Endodermal cell (in vitro differentiated cells): ENCODE measurements at regions not wholly inside any gene's neighbourhood (a gene's known extent, or its start where the extent isn't known, plus 50 kb on each side); places are given as distances from the start of the nearest gene placed in this dataset.

Experiments used
- DNase-seq: peaks from one replicate; pipeline ENCODE4 v3.0.0-alpha.2; 2017
- H3K27ac ChIP-seq: 2 replicates; pipeline ENCODE4 v1.5.1; 2013; ENCODE audit warnings: mild to moderate bottlenecking, low read depth, low read length, moderate library complexity
- H3K27me3 ChIP-seq: 2 replicates; pipeline ENCODE4 v1.6.1; 2013; ENCODE audit warnings: mild to moderate bottlenecking, low read length, moderate library complexity; ENCODE audit not compliant: insufficient read depth, control insufficient read depth, poor library complexity, severe bottlenecking
- H3K36me3 ChIP-seq: 2 replicates; pipeline ENCODE4 v1.7.0; 2013; ENCODE audit warnings: mild to moderate bottlenecking, low read length, moderate library complexity; ENCODE audit not compliant: control insufficient read depth, insufficient read depth
- H3K4me1 ChIP-seq: one replicate; pipeline ENCODE4 v1.7.0; 2013; ENCODE audit warnings: low read length; ENCODE audit not compliant: control insufficient read depth, insufficient read depth
- H3K4me3 ChIP-seq: 2 replicates; pipeline ENCODE4 v1.5.1; 2013; ENCODE audit warnings: mild to moderate bottlenecking, low read length, moderate library complexity
- H3K9ac ChIP-seq: 2 replicates; pipeline ENCODE4 v1.6.1; 2013; ENCODE audit warnings: mild to moderate bottlenecking, low read length, moderate library complexity; ENCODE audit not compliant: poor library complexity, severe bottlenecking; ENCODE audit errors: extremely low read depth
- H3K9me3 ChIP-seq: 2 replicates; pipeline ENCODE4 v1.6.1; 2013; ENCODE audit warnings: mild to moderate bottlenecking, low read length, moderate library complexity; ENCODE audit not compliant: control insufficient read depth
- H3K27ac Mint-ChIP-seq: 2 replicates; pipeline ENCODE4 v1.8.0; 2020; ENCODE audit warnings: mixed read lengths
- H3K27me3 Mint-ChIP-seq: 2 replicates; pipeline ENCODE4 v1.8.0; 2021; ENCODE audit warnings: mild to moderate bottlenecking, mixed read lengths; ENCODE audit not compliant: insufficient read depth
- H3K36me3 Mint-ChIP-seq: 2 replicates; pipeline ENCODE4 v1.8.0; 2020; ENCODE audit warnings: low read depth, mixed read lengths
- H3K4me1 Mint-ChIP-seq: 2 replicates; pipeline ENCODE4 v1.8.0; 2020; ENCODE audit warnings: mixed read lengths
- H3K4me3 Mint-ChIP-seq: 2 replicates; pipeline ENCODE4 v1.8.0; 2020; ENCODE audit warnings: mild to moderate bottlenecking, moderate library complexity, mixed read lengths
- H3K9me3 Mint-ChIP-seq: 2 replicates; pipeline ENCODE4 v1.8.0; 2020; ENCODE audit warnings: mild to moderate bottlenecking, mixed read lengths
- WGBS, 2 experiments: methylation state at CpG; one replicate each; pipeline versions ENCODE4 v1.1.5 to v1.1.7; 2013; ENCODE audit warnings: missing lambda C conversion rate in 2 of 2, mixed read lengths in 1 of 2; ENCODE audit not compliant: insufficient coverage in 1 of 2, insufficient read length in 1 of 2; 5-methylcytosine and 5-hydroxymethylcytosine counted together
- TF ChIP-seq, protein P1 (sequence below): fragments of 200-600 bp; sonication (generic); conservative IDR thresholded peaks from 2 replicates; pipeline ENCODE4 v1.5.0; 2021; ENCODE audit warnings: antibody characterized with exemption, mild to moderate bottlenecking

- Histone ChIP-seq H3K4me3 (no peak overlapping the region), H3K27ac (peak overlapping the region; percentile 16), H3K9me3 (peaks cover 18% of the 10 kb centered on the region), H3K36me3 (no peaks in the 10 kb centered on the region), H3K9ac (no peak overlapping the region), H3K27me3 (no peaks in the 10 kb centered on the region), H3K4me1 (peaks cover 12% of the 10 kb centered on the region)
- TF ChIP-seq, protein P1, sequence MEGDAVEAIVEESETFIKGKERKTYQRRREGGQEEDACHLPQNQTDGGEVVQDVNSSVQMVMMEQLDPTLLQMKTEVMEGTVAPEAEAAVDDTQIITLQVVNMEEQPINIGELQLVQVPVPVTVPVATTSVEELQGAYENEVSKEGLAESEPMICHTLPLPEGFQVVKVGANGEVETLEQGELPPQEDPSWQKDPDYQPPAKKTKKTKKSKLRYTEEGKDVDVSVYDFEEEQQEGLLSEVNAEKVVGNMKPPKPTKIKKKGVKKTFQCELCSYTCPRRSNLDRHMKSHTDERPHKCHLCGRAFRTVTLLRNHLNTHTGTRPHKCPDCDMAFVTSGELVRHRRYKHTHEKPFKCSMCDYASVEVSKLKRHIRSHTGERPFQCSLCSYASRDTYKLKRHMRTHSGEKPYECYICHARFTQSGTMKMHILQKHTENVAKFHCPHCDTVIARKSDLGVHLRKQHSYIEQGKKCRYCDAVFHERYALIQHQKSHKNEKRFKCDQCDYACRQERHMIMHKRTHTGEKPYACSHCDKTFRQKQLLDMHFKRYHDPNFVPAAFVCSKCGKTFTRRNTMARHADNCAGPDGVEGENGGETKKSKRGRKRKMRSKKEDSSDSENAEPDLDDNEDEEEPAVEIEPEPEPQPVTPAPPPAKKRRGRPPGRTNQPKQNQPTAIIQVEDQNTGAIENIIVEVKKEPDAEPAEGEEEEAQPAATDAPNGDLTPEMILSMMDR, result peak; percentile 30
- Mint-ChIP-seq H3K36me3 (peaks cover 3% of the 10 kb centered on the region), H3K4me3 (no peak overlapping the region), H3K27me3 (no peaks in the 10 kb centered on the region), H3K4me1 (peaks cover 34% of the 10 kb centered on the region), H3K27ac (no peak overlapping the region), H3K9me3 (peaks cover 18% of the 10 kb centered on the region)
- DNase-seq, result no peak
- 78 to 86% methylated on average over 1 to 6 of the region's 6 CpGs for WGBS, 2 experiments
Observed at GRCh38 chr3:150216041-150216811, 191.9 kb upstream of the TSC22D2 start.

GRCh38 chr3:150215616-150216015 is 192.5 kb upstream of the TSC22D2 start:
- no peaks in the 10 kb centered on the region for H3K27me3 ChIP-seq
- peaks cover 36% of the 10 kb centered on the region for H3K4me1 Mint-ChIP-seq
- no peaks in the 10 kb centered on the region for H3K27me3 Mint-ChIP-seq
- peaks cover 3% of the 10 kb centered on the region for H3K36me3 Mint-ChIP-seq
- H3K9me3 Mint-ChIP-seq, result peaks cover 18% of the 10 kb centered on the region
- H3K27ac Mint-ChIP-seq, result no peak overlapping the region
- DNase-seq, result no peak
- TF ChIP-seq, protein P1, result no peak
- H3K27ac ChIP-seq, result no peak overlapping the region
- H3K4me3 ChIP-seq, result no peak overlapping the region
- H3K9me3 ChIP-seq, result peaks cover 18% of the 10 kb centered on the region
- 90% methylated on average over 2 of the region's 2 CpGs; no CpG with 5 or more reads in 1 of the 2 experiments for WGBS, 2 experiments
- peaks cover 10% of the 10 kb centered on the region for H3K4me1 ChIP-seq
- no peak overlapping the region for H3K4me3 Mint-ChIP-seq
- no peaks in the 10 kb centered on the region for H3K36me3 ChIP-seq
- no peak overlapping the region for H3K9ac ChIP-seq

DNA sequence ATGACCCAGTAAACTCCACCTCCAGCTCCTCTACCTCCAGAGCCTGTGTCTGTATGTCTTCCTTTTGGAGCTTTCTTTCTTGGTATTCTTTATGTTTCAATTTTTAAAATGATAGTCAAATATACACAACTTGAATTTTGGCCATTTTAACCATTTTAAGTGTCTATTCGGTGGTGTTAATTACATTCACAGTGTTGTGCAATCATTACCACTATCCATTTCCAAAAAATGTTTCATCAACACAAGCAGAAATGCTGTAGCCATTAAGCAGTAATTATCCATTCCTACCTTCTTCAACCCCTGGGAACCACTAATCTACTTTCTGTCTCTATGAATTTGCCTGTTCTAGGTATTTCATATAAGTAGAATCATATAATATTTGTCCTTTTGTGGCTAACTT is 194.5 kb upstream of the TSC22D2 start:
- H3K27ac ChIP-seq, result no peak overlapping the region
- peaks cover 3% of the 10 kb centered on the region for H3K36me3 Mint-ChIP-seq
- H3K27ac Mint-ChIP-seq, result no peak overlapping the region
- 97% methylated on average over 1 of the region's 1 CpG; no CpG with 5 or more reads in 1 of the 2 experiments for WGBS, 2 experiments
- no peaks in the 10 kb centered on the region for H3K27me3 Mint-ChIP-seq
- H3K9me3 Mint-ChIP-seq, result peaks cover 24% of the 10 kb centered on the region
- no peak overlapping the region for H3K4me3 ChIP-seq
- H3K9me3 ChIP-seq, result peaks cover 29% of the 10 kb centered on the region
- H3K4me1 Mint-ChIP-seq, result peaks cover 39% of the 10 kb centered on the region
- peaks cover 4% of the 10 kb centered on the region for H3K4me1 ChIP-seq
- no peaks in the 10 kb centered on the region for H3K27me3 ChIP-seq
- no peak overlapping the region for H3K9ac ChIP-seq
- DNase-seq, result no peak
- no peaks in the 10 kb centered on the region for H3K36me3 ChIP-seq
- no peak overlapping the region for H3K4me3 Mint-ChIP-seq
- TF ChIP-seq, protein P1, result no peak
